ENCODE measurements at regions not wholly inside any gene's neighbourhood (a gene's known extent, or its start where the extent isn't known, plus 50 kb on each side); places are given as distances from the start of the nearest gene placed in this dataset.
"Not testable (repeated sequence)": the region's sequence is repeated elsewhere in the genome, so short reads cannot be mapped to it uniquely, and the experiment has no call there.

GRCh38 chr11:100584201-100584985, 102.7 kb upstream of the ARHGAP42 start:
- no peak for DNase-seq

GRCh38 chr11:100585728-100586127, 101.4 kb upstream of the ARHGAP42 start:
- DNase-seq = no peak

DNA sequence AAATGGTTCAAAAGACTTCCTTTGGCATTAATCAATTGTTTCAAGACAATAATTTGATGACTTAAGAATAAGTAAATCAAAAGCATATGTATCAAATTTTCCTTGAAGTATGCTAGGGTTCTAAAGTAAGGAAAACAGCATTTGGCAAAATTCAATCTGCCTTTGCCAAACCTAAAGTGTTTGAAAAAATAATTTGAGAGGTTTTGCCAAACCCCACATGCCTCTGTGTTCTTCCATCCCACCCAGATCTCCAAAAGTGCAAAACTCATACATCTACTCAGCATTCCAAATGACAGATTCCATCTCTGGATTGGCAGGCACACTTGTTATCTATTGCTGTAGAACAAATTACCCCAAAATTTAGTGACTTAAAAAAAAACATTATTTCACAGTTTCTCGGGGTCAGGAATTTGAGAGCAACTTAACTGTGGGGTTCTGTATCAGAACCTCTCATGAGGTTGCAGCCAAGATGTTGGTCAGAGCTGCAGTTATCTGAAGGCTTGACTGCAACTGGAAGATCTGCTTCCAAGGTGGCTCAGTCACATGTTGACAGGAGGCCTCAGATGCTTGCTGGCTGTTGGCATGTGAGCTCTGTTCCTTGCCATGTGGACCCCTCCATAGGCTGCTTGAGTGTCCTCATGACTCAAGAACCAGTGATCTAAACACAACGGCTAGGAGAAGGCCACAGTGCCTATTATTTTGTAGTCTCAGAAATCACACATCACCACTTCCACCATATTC, 100.6 kb upstream of the ARHGAP42 start:
- no peak for DNase-seq

- no peak for DNase-seq
These were observed 94.3 kb upstream of the ARHGAP42 start for GRCh38 chr11:100592619-100593260.

- no peak for DNase-seq
These were observed 93.8 kb upstream of the ARHGAP42 start for GRCh38 chr11:100593291-100593690.

DNA sequence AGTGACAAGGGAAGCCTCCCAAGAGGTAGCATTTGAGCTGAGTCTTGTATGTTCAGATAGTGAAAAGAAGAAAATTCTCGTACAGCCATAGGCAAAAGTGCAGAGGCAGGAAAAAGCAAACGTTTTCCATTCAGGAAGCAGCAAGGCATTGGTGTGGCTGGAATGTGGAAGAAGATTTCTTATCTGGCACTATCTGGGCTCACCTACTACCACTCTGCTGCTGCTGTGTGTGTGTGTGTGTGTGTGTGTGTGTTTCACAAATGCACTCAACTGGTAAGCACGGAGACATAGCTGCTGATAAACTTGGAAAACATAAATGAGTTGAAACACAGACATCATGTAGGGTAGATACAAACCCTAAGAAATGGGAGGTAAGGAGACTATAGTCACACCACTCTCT, 92.8 kb upstream of the ARHGAP42 start:
- no peak for DNase-seq

GRCh38 chr11:100600941-100601340, 86.1 kb upstream of the ARHGAP42 start:
- DNase-seq = no peak

DNA sequence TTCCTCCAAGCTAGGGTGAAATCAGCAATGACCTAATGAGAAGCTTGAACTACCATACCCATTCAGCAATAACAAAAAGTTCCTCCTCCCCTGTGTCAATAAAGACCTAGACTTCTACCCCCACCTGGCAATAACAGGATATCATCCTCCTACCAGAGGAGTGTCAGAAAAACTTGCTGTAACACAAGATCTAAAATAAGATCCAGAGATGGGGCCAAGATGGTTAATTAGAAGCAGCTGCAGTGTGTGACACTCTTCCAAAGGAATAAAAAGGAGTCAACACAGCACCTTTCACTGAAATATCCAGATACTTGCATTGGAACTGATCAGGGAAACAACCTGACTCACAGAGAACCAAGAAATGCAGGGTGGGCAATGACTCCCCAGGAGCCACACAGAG, 84.4 kb upstream of the ARHGAP42 start:
- DNase-seq = no peak

DNA sequence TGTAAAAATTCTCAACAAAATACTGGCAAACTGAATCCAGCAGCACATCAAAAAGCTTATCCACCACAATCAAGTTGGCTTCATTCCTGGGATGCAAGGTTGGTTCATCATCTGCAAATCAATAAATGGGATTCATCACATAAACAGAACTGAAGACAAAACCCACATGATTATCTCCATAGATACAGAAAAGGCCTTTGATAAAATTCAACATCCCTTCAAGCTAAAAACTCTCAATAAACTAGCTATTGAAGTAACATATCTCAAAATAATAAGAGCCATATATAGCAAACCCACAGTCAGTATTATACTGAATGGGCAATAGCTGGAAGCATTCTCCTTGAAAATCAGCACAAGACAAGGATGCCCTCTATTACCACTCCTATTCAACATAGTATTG, 79.3 kb upstream of the ARHGAP42 start:
- DNase-seq = not testable (repeated sequence)

GRCh38 chr11:100612766-100613165, 74.3 kb upstream of the ARHGAP42 start:
- DNase-seq = peak; percentile 30

- no peak for DNase-seq
These were observed 68.2 kb upstream of the ARHGAP42 start for GRCh38 chr11:100618914-100619313.

DNA sequence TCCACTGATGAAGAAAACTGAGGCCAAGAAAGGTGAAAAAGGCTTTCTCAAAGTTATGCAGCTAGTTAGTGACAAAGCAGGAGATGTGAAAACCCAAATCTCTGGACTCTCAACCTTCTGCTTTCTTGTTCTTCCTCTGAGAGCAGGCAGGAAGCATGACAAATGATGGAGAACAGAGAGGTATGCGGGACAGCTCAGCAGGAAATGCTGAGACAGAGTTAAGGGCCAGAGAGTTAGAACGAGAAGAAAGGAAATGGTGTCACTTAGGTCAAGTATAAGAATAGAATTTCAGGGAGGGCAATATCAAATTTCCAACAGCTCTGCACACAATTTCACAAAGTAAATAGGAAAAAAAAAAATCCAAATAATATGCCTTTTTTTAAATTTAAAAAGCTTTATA, 67.6 kb upstream of the ARHGAP42 start:
- no peak for DNase-seq

- no peak for DNase-seq
These were observed 64.7 kb upstream of the ARHGAP42 start for GRCh38 chr11:100622404-100622803.

DNA sequence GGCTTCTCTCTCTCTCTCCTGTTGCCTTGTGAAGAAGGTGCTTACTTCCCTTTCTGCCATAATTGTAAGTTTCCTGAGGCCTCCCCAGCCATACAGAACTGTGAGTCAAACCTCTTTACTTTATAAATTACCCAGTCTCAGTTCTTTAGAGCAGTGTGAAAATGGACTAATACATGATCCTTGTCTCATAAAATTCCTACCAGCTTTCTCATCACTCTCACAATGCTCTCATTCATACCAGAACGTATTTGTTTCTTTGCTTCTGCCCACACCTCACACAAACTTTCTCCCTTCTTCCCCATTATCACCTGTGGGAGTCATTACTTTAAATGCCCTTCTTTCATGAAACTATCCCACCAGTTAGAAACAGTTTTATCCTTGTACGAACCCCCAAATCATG, 62.7 kb upstream of the ARHGAP42 start:
- no peak for DNase-seq

GRCh38 chr11:100625041-100625440, 62.0 kb upstream of the ARHGAP42 start:
- DNase-seq = no peak

- DNase-seq = no peak
These were observed 57.4 kb upstream of the ARHGAP42 start for GRCh38 chr11:100629671-100630070.

DNA sequence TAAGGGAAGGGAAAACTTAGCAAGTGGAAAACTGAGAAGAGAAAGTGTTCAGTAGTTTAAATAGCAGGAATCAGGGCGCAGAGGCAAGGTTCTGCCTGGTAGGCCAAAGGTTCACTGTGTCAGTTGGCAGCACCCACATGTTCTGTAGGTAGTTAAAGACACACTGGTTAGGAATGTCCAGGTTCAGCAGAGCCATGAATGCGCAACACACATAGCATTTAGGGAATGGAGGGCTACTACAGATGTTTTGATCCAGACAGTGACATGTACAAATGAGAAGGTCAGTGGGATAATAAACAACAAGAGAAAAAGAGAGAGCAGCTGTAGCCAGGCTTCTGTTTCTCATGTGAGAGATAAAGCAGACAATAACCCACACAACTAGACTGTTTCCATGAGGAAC, 56.2 kb upstream of the ARHGAP42 start:
- no peak for DNase-seq

DNA sequence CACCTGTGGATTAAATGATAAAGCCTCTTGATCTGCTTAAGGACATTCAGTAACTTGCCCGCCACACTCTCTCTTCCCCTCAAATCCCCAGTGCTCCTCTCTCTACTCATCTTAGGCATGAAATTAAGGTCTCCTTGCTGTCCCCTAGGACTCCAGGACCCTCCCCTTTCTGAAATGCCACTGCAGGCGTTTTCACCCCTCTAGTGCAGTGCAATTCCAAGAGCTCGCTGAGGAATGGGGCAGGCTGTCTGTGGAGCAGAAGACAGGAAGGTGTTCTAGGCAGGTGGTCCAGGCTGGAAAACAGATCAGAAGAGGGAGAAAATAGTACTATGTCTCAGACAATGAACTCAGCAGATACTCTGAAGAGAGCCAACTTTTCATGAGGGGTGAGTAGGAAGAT, 55.8 kb upstream of the ARHGAP42 start:
- DNase-seq = no peak

DNA sequence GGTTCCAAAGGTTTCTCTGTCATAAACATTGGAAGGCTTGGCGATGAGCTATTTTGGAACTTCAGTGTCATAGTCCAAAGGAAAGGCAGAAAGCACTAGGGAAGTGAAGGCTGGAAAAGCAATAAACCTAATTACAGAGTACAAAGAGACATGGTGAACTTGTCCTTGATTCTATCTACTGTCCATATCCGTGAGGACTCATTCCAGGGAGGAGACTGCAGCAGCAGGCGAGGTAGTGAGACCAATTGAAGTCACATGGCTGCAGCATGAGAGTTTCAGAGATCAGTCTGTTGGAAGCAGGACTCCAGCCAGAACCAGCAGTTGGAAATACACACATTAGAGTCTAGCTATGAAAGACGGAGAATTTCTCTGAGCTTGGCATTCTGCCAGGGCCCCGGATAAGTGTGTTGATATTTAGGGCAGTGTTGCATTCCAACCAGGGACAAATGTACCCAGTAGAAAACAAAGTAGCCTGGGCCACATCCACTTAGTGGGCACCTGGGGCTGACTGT, 54.1 kb upstream of the ARHGAP42 start:
- DNase-seq = no peak

GRCh38 chr11:100635194-100635593, 51.9 kb upstream of the ARHGAP42 start:
- no peak for DNase-seq

DNA sequence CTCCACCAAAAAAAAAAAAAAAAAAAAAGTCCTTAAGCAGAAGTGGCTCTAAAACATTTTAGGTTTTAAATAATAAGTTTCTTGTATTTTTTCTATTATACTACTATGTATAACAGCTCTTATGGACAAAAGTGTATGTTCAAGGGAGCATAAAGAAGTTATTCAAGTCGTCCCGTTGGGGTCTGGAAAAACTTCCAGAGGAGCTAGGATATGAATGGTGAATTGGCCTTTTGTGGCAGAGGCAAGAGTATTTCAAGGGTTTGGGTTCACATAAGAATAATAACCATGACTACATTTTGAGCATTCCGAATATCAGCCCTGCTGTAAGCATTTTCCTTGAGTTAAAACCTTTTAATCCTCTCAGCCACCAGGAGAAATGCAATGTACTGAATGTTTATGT, 50.6 kb upstream of the ARHGAP42 start:
- no peak for DNase-seq
